SH-SY5Y (cell line): ENCODE measurements at regions not wholly inside any gene's neighbourhood (a gene's known extent, or its start where the extent isn't known, plus 50 kb on each side); places are given as distances from the start of the nearest gene placed in this dataset.

Experiments
- GATA2 ChIP-seq: IDR thresholded peaks from 2 replicates; pipeline ENCODE4 v1.6.1; 2011; ENCODE audit warnings: mild to moderate bottlenecking, low read depth, low read length
- GATA3 ChIP-seq: IDR thresholded peaks from 2 replicates; pipeline ENCODE4 v1.6.1; 2011; ENCODE audit warnings: low read depth, mild to moderate bottlenecking, low read length, moderate library complexity

- no peak for TF ChIP-seq GATA2
- TF ChIP-seq GATA3 = no peak
These were observed 188.8 kb downstream of the EN1 start for GRCh38 chr2:118658596-118659198.
